GM12892 (cell line): ENCODE measurements at regions not wholly inside any gene's neighbourhood (a gene's known extent, or its start where the extent isn't known, plus 50 kb on each side); places are given as distances from the start of the nearest gene placed in this dataset.

Experiments used
- DNase-seq: peaks from one replicate; pipeline ENCODE4 v3.0.0; 2011; ENCODE audit not compliant: insufficient read length
- FAIRE-seq: peaks from 2 replicates; lab custom pipeline; 2011; peaks lifted over from hg19 to GRCh38; lab: Jason Lieb, UNC
- POLR2A ChIP-seq: IDR thresholded peaks from 2 replicates; pipeline ENCODE4 v1.6.1; 2011; ENCODE audit warnings: low read depth, low read length, control low read depth
- POLR2AphosphoS5 ChIP-seq: IDR thresholded peaks from 2 replicates; pipeline ENCODE4 v1.6.1; 2011; ENCODE audit warnings: low read depth, low read length, control low read depth
- TAF1 ChIP-seq: IDR thresholded peaks from 2 replicates; pipeline ENCODE4 v1.6.1; 2011; ENCODE audit warnings: low read depth, mild to moderate bottlenecking, control low read depth, low read length, borderline replicate concordance

DNA sequence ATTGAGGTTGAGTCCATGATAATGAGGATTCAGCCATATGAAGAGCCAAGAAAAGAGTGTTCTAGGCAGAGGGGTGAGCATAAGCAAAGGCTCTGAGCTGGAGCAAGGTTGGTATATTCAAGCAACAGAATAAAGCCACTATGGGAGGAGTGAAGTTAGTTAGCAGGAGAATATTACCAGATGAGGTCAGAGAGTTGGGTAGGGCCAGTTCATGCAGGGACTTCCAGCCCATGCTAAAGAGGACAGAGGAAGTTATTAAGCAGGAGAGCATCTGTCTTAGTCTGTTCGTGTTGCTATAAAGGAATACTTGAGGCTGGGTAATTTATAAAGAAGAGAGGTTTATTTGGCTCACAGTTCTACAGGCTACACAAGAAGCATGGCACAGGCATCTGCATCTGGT, 57.1 kb upstream of the ATG10 start:
- DNase-seq (no peak), FAIRE-seq (no peak)
- TF ChIP-seq POLR2AphosphoS5, result no peak

DNA sequence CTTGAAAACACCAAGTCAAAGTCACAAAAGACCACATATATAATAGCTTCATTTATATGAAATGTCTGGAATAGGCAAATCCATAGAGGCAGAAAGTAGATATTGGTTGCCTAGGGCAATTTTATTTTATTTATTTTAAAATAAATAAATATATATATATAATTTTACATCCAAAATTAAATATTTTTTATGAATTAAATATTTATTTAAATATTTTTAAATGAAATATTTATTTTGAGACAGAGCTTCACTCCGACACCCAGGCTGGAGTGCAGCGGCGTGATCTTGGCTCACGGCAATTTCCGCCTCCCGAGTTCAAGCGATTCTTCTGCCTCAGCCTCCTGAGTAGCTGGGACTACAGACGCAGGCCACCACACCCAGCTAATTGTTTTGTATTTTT, 58.9 kb upstream of the ATG10 start:
- FAIRE-seq (no peak), DNase-seq (no peak)
- TF ChIP-seq TAF1 (no peak), POLR2A (no peak), POLR2AphosphoS5 (no peak)

DNA sequence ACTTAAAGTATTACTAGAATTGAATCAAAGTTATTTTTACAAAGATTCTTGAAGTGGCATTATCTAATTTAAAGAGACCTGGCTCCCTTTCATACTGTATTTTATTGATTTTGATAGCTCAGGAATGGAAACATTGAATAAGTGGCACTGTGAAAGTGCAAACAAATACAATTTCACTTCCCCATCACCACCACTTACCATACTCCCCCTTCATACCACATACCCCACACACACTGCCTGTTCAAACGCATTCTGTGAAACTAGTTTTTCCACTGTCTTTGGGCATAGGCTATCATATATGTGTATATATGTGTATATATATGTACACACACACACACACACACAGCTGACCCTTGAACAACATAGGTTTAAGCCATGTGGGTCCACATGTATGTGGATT, 62.1 kb upstream of the ATG10 start:
- DNase-seq (no peak), FAIRE-seq (peak; percentile 53)
- TF ChIP-seq TAF1 (no peak), POLR2A (no peak), POLR2AphosphoS5 (no peak)

DNA sequence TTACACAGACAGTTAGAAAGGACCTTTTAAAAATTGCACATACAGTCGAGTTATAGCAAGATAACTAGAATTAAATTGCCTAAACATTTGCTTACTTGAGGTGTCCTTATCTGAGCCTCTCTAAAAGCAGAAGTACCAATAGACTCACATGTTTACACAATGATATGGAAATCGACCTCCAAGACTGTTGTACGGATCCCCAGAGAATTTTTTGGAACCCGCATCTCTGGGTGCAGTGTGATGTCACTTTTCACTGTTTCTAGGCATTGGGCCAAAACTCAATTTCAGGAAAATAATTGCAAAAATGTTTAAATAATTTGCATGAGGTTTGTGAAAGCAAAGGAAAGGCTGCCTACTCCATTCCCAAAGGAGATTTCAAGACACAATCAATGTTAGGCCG, 63.1 kb upstream of the ATG10 start:
- TF ChIP-seq POLR2AphosphoS5 (no peak), TAF1 (no peak), POLR2A (no peak)
- no peak for DNase-seq
- no peak for FAIRE-seq

- TF ChIP-seq POLR2A (no peak), POLR2AphosphoS5 (no peak), TAF1 (no peak)
- no peak for DNase-seq
- FAIRE-seq, result no peak
Measured at GRCh38 chr5:81908044-81908443, 63.8 kb upstream of the ATG10 start.

DNA sequence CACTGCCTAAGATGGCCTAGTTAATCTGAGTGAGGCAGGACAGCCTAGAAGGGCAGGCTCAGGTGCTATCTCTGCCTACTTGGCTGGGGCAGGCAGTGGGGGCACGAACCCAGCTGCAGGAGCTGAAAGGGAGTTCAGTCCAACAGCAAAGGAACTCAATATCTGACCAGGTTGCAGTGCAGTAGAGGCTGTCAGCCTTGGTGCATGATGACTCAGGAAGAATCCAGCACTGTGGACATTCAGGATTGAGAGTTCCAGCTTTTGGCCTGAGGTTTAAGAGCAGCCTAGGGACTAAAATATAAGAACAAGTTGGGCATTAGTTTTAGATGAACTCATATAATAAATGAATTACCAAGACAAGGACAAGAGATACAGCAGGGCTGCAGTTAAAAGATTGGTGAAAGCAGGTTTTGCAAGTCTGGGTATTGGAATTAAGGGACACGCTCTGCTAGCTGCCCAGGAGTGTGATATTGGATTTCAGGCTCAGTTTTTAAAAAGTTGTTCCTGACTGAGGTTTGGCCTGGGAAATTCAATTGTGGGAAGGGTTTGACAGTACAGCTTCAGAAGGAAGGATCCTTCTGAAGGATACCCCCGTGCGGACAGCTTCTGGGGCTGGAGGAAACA, 64.7 kb upstream of the ATG10 start:
- no peak for FAIRE-seq
- TF ChIP-seq POLR2AphosphoS5 (no peak), TAF1 (no peak), POLR2A (no peak)
- no peak for DNase-seq

- TF ChIP-seq POLR2AphosphoS5 (no peak), POLR2A (no peak), TAF1 (no peak)
- DNase-seq (no peak), FAIRE-seq (no peak)
Measured at GRCh38 chr5:81906086-81906485, 65.7 kb upstream of the ATG10 start.

DNA sequence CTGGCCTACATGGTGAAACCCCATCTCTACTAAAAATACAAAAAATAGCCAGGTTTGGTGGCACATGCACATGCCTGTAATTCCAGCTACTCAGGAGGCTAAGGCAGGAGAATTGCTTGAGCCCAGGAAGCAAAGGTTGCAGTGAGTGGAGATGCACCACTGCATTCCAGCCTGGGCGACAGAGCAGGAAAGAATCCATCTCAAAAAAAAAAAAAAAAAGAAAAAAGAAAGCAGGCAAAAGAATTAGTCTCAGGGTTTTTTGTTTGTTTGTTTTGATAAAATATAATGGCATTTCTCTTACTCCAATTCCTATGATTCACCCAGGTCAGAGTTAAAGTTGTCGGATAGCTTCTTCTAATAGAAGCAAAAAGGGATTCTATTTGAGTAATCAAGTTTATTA, 67.0 kb upstream of the ATG10 start:
- FAIRE-seq, result no peak
- no peak for DNase-seq
- TF ChIP-seq TAF1, result no peak
- no peak for TF ChIP-seq POLR2A
- no peak for TF ChIP-seq POLR2AphosphoS5

- no peak for DNase-seq
- no peak for FAIRE-seq
- no peak for TF ChIP-seq TAF1
- no peak for TF ChIP-seq POLR2AphosphoS5
Measured at GRCh38 chr5:81904166-81904565, 67.7 kb upstream of the ATG10 start.

DNA sequence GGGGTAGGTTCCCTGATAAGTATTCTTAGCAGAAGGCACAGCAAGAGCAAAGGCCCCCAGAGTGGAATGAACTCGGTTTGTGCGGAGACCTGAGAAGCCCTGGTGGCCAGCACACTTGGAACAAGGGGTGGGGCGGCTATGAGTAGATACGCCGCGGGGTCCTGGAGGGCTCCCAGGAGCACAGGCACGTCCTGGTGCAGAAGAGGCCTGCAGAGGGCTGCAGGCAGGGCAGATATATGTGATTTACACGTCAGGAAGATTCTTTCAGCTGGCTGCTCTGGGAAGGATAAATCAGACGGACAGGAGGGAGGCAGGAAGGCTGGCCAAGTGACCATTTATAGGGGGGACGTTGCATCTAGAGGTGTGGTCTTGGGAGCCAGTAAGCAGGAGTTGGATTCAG, 70.2 kb upstream of the ATG10 start:
- TF ChIP-seq TAF1, result no peak
- no peak for FAIRE-seq
- DNase-seq, result no peak

DNA sequence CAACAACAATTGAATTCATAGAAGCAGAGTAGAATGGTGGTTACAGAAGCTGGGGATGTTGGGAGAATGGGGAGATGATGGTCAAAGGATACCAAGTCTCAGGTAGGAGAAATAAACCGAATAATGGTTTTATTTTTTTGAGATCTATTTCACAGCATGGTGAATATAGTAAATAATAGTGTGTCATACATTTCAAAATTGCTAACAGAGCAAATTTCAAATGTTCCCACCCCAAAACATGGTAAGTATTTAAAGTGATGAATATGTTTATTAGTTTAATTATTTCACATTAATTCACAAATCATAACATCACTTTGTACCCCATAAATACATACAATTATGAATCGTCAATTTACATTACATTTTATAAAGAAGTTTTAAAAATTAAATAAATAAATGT, 72.7 kb upstream of the ATG10 start:
- DNase-seq (no peak), FAIRE-seq (no peak)
- no peak for TF ChIP-seq POLR2A
- TF ChIP-seq POLR2AphosphoS5, result no peak
- TF ChIP-seq TAF1, result no peak

DNA sequence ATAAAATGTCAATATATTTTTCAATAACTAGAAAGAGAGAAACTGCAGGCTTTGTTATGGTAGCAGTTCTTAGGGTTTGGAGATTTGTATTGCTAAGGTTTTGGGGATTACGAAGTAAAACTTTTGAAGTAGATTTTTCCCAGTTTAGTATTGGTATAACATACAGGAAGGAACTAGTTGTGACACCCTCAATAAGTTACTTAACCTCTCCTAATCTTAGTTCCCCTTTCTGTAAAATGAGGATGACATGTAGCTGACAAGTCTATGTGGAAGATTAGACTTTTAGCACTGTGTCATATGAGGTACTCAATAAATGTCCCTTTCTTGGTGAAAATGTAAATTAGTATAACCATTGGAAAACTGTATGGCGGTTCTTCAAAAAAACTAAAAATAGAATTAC, 73.4 kb upstream of the ATG10 start:
- TF ChIP-seq POLR2A (no peak), POLR2AphosphoS5 (no peak), TAF1 (no peak)
- FAIRE-seq (no peak), DNase-seq (no peak)

DNA sequence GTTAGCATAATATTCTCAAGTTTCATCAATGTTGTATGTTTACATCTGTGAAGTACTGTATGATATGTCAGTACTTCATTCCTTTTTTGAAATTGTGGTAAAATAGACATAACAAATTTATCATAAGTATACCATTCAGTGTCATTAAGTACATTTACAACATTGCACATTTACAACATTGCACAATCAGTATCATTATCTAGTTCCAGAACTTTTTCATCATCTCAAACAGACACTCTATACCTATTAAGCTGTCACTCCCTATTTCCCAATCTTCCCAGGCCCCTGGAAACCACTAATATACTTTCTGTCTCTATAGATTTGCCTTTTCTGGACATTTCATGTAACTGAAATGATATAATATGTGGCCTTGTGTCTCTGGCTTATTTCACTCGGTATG, 75.1 kb upstream of the ATG10 start:
- DNase-seq (no peak), FAIRE-seq (no peak)
- TF ChIP-seq TAF1 (no peak), POLR2AphosphoS5 (no peak), POLR2A (no peak)

DNA sequence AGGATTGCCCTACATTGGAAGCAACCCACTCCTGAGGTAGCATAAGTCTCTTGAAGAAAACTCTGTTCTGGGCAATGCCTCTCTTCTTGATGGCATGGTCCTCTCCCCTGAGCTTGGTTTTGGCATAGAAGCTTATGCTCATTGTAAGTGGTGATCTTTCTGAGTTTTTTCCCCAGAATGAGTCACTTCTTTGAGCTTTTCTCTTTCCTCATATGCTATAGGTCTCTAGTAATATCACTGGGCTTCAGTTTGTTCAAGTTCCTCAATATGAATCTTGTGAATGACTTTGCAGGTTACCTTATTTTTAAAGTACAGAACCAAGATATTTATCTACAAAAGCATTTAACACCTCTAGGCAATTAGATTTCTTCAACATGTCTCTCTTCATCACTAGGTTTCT, 76.5 kb upstream of the ATG10 start:
- DNase-seq (no peak), FAIRE-seq (no peak)
- no peak for TF ChIP-seq POLR2A
- no peak for TF ChIP-seq TAF1

- DNase-seq (no peak), FAIRE-seq (no peak)
- TF ChIP-seq POLR2A (no peak), TAF1 (no peak), POLR2AphosphoS5 (no peak)
Measured at GRCh38 chr5:81893961-81894360, 77.9 kb upstream of the ATG10 start.
